Osteocyte (in vitro differentiated cells): ENCODE measurements at regions not wholly inside any gene's neighbourhood (a gene's known extent, or its start where the extent isn't known, plus 50 kb on each side); places are given as distances from the start of the nearest gene placed in this dataset.

ENCODE experiments used
- DNase-seq: peaks from one replicate; pipeline ENCODE4 v3.0.0; 2021; ENCODE audit warnings: mixed read lengths; ENCODE audit not compliant: unreplicated experiment; ENCODE audit errors: extremely low spot score
- H3K27ac Mint-ChIP-seq: one replicate; pipeline ENCODE4 v1.8.0; 2021; ENCODE audit warnings: mild to moderate bottlenecking, mixed read lengths; ENCODE audit not compliant: unreplicated experiment
- H3K27me3 Mint-ChIP-seq: one replicate; pipeline ENCODE4 v1.8.0; 2021; ENCODE audit warnings: mixed read lengths; ENCODE audit not compliant: unreplicated experiment
- H3K36me3 Mint-ChIP-seq: one replicate; pipeline ENCODE4 v1.8.0; 2021; ENCODE audit warnings: mixed read lengths; ENCODE audit not compliant: unreplicated experiment
- H3K4me1 Mint-ChIP-seq: one replicate; pipeline ENCODE4 v1.8.0; 2021; ENCODE audit warnings: mixed read lengths; ENCODE audit not compliant: unreplicated experiment
- H3K4me3 Mint-ChIP-seq: one replicate; pipeline ENCODE4 v1.8.0; 2021; ENCODE audit warnings: mild to moderate bottlenecking, moderate library complexity, mixed read lengths; ENCODE audit not compliant: unreplicated experiment
- H3K9me3 Mint-ChIP-seq: one replicate; pipeline ENCODE4 v1.8.0; 2021; ENCODE audit warnings: mixed read lengths; ENCODE audit not compliant: unreplicated experiment
- TF ChIP-seq, protein P1 (sequence below): fragments of 200-600 bp; sonication (generic); IDR thresholded peaks from 2 replicates; pipeline ENCODE4 v1.5.0; 2021; ENCODE audit warnings: antibody characterized with exemption, mild to moderate bottlenecking, moderate library complexity

DNA sequence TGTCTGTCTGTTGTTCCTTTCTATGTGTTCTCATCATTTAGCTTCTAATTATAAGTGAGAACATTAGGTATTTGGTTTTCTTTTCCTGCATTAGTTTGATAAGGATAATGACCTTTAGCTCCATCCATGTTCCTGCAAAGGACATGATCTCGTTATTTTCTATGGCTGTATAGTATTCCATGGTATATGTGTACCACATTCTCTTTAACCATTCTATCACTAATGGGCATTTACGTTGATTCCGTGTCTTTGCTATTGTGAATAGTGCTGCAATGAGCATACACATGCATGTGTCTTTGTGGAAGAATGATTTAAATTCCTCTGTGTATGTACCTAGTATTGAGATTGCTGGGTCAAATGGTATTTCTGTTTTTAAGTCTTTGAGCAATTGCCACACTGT, 1799.7 kb downstream of the SLITRK5 start:
- Mint-ChIP-seq H3K27me3 (no peaks in the 10 kb centered on the region), H3K36me3 (peaks cover 11% of the 10 kb centered on the region), H3K4me1 (no peaks in the 10 kb centered on the region), H3K9me3 (peaks cover 35% of the 10 kb centered on the region), H3K4me3 (no peak overlapping the region), H3K27ac (no peak overlapping the region)
- no peak for DNase-seq
- TF ChIP-seq, protein P1, sequence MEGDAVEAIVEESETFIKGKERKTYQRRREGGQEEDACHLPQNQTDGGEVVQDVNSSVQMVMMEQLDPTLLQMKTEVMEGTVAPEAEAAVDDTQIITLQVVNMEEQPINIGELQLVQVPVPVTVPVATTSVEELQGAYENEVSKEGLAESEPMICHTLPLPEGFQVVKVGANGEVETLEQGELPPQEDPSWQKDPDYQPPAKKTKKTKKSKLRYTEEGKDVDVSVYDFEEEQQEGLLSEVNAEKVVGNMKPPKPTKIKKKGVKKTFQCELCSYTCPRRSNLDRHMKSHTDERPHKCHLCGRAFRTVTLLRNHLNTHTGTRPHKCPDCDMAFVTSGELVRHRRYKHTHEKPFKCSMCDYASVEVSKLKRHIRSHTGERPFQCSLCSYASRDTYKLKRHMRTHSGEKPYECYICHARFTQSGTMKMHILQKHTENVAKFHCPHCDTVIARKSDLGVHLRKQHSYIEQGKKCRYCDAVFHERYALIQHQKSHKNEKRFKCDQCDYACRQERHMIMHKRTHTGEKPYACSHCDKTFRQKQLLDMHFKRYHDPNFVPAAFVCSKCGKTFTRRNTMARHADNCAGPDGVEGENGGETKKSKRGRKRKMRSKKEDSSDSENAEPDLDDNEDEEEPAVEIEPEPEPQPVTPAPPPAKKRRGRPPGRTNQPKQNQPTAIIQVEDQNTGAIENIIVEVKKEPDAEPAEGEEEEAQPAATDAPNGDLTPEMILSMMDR: no peak

DNA sequence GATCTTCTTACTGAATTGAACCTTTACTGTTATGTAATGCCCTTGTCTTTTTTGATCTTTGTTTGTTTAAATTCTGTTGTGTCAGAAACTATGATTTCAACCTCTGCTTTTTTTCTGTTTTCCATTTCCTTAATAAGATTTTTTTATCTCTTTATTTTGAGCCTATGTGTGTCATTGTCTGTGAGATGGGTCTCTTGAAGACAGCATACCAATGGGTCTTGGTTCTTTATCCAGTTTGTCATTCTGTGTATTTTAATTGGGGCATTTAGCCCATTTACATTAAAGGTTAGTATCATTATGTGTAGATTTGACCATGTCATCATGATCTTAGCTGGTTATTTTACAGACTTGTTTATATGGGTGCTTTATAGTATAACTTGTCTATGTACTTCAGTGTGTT, 1803.3 kb downstream of the SLITRK5 start:
- DNase-seq: no peak
- Mint-ChIP-seq H3K27ac (no peak overlapping the region), H3K4me3 (no peak overlapping the region), H3K27me3 (no peaks in the 10 kb centered on the region), H3K4me1 (peaks cover 4% of the 10 kb centered on the region), H3K9me3 (peaks cover 35% of the 10 kb centered on the region), H3K36me3 (peaks cover 11% of the 10 kb centered on the region)
- TF ChIP-seq, protein P1: no peak

DNA sequence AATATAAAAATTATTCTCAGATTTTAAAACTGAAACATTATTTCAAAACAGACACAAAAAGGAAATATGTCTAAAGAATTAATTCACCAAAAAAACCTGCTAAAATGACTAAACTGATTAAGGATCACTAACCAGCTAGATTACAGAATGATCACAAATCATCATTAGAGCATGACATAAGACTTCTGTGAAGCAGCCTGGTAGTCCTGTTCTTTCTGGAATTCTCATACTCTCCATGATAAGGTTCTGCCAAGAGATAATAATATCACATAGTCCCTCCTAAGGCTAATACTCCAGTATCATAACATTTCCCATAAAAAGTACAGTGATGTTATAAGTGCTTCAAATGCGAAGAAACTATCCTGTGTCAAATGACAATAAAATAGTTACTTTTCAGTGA, 1814.9 kb downstream of the SLITRK5 start:
- no peak for DNase-seq

DNA sequence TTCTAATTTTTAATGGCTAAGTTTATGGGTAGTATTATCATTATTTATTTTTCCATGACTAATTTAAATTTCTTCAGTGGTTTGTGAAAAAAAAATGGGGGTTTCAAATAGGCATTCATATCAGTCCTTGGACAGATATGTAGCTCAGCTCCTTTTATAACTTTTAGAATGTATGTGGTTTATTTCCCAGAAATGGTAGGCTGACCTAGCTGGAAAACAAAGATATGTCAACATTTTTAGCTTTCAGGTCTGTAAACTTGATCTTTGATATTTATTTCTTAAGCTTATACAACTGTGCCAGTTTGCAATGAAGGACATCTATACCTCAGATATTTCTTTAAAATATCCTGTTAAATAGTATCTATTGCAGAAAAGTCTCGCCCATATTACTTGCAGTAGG, 1815.5 kb downstream of the SLITRK5 start:
- Mint-ChIP-seq H3K4me1 (no peaks in the 10 kb centered on the region), H3K36me3 (no peaks in the 10 kb centered on the region), H3K9me3 (peaks cover 8% of the 10 kb centered on the region), H3K4me3 (no peak overlapping the region), H3K27me3 (no peaks in the 10 kb centered on the region), H3K27ac (no peak overlapping the region)
- TF ChIP-seq, protein P1: no peak
- no peak for DNase-seq

More for the DNA sequence above, 1814.9 kb downstream of the SLITRK5 start:
- Mint-ChIP-seq H3K36me3 (no peaks in the 10 kb centered on the region), H3K4me1 (no peaks in the 10 kb centered on the region), H3K27ac (no peak overlapping the region), H3K27me3 (no peaks in the 10 kb centered on the region), H3K9me3 (peaks cover 2% of the 10 kb centered on the region), H3K4me3 (no peak overlapping the region)
- TF ChIP-seq, protein P1: no peak

DNA sequence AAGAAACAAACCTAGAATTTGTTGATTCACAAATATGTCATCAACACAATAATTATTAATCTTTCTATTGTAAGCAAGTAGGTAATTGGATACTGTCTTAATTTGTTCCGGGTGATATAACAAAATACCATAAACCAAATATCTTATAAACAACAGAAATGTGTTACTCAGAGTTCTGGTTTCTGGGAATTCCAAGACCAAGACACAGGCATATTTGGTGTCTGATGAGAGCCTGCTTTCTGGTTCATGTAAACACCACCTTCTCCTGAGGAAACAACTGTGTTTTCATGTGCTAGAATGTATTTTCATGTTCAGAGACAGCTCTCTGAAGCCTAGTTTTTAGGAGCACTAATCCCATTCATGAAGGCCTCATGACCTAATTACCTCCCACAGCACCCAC, 1819.5 kb downstream of the SLITRK5 start:
- H3K4me3 Mint-ChIP-seq: no peak overlapping the region
- H3K9me3 Mint-ChIP-seq: peaks cover 10% of the 10 kb centered on the region
- no peaks in the 10 kb centered on the region for H3K36me3 Mint-ChIP-seq
- TF ChIP-seq, protein P1: no peak
- no peaks in the 10 kb centered on the region for H3K4me1 Mint-ChIP-seq
- DNase-seq: no peak
- no peak overlapping the region for H3K27ac Mint-ChIP-seq
- H3K27me3 Mint-ChIP-seq: no peaks in the 10 kb centered on the region
